Stomach smooth muscle (tissue), 2 donors: ENCODE measurements at regions not wholly inside any gene's neighbourhood (a gene's known extent, or its start where the extent isn't known, plus 50 kb on each side); places are given as distances from the start of the nearest gene placed in this dataset.

ENCODE experiments used
- H3K27ac ChIP-seq: one replicate; pipeline ENCODE4 v1.7.0; 2013; ENCODE audit warnings: mild to moderate bottlenecking, low read length, inconsistent platforms
- H3K27me3 ChIP-seq, 2 donors: one replicate each; pipeline ENCODE4 v1.7.0; 2013; ENCODE audit warnings: low read length in 2 of 2; ENCODE audit not compliant: insufficient read depth in 2 of 2, control insufficient read depth in 1 of 2
- H3K36me3 ChIP-seq, 2 donors: one replicate each; pipeline ENCODE4 v1.7.0; 2013; ENCODE audit warnings: low read length in 2 of 2; ENCODE audit not compliant: control insufficient read depth in 2 of 2, insufficient read depth in 2 of 2
- H3K4me1 ChIP-seq: one replicate; pipeline ENCODE4 v1.7.0; 2013; ENCODE audit warnings: low read length; ENCODE audit not compliant: control insufficient read depth, insufficient read depth
- H3K4me3 ChIP-seq, 2 donors: one replicate each; pipeline ENCODE4 v1.7.0; 2013; ENCODE audit warnings: low read length in 2 of 2
- H3K9ac ChIP-seq, 2 donors: one replicate each; pipeline ENCODE4 v1.7.0; 2013; ENCODE audit warnings: low read length in 2 of 2, mild to moderate bottlenecking in 1 of 2
- H3K9me3 ChIP-seq, 2 donors: one replicate each; pipeline ENCODE4 v1.7.0; 2013; ENCODE audit warnings: low read length in 2 of 2; ENCODE audit not compliant: control insufficient read depth in 2 of 2
- donor health status: healthy.
- donor health status: Pancreatic carcinoma.

GRCh38 chr6:76694795-76695194 is 622.3 kb upstream of the IMPG1 start:
- no peaks in the 10 kb centered on the region for H3K27me3 ChIP-seq
- H3K4me3 ChIP-seq = no peak overlapping the region
- H3K9me3 ChIP-seq = no peaks in the 10 kb centered on the region
- H3K36me3 ChIP-seq = no peaks in the 10 kb centered on the region
- H3K4me1 ChIP-seq = no peaks in the 10 kb centered on the region
- H3K27ac ChIP-seq = no peak overlapping the region
- no peak overlapping the region for H3K9ac ChIP-seq

GRCh38 chr6:76684875-76685274 is 612.4 kb upstream of the IMPG1 start:
- no peaks in the 10 kb centered on the region for H3K27me3 ChIP-seq
- H3K36me3 ChIP-seq = no peaks in the 10 kb centered on the region
- no peaks in the 10 kb centered on the region for H3K9me3 ChIP-seq
- no peaks in the 10 kb centered on the region for H3K4me1 ChIP-seq
- H3K27ac ChIP-seq = no peak overlapping the region
- no peak overlapping the region for H3K4me3 ChIP-seq
- H3K9ac ChIP-seq = no peak overlapping the region

GRCh38 chr6:76683985-76684384 is 611.5 kb upstream of the IMPG1 start:
- no peaks in the 10 kb centered on the region for H3K9me3 ChIP-seq
- no peaks in the 10 kb centered on the region for H3K4me1 ChIP-seq
- H3K36me3 ChIP-seq = no peaks in the 10 kb centered on the region
- no peak overlapping the region for H3K4me3 ChIP-seq
- no peak overlapping the region for H3K27ac ChIP-seq
- no peak overlapping the region for H3K9ac ChIP-seq
- no peaks in the 10 kb centered on the region for H3K27me3 ChIP-seq

- H3K27ac ChIP-seq = no peak overlapping the region
- H3K36me3 ChIP-seq = no peaks in the 10 kb centered on the region
- H3K4me3 ChIP-seq = no peak overlapping the region
- H3K4me1 ChIP-seq = no peaks in the 10 kb centered on the region
- no peak overlapping the region for H3K9ac ChIP-seq
- H3K9me3 ChIP-seq = no peaks in the 10 kb centered on the region
- no peaks in the 10 kb centered on the region for H3K27me3 ChIP-seq
Measured at GRCh38 chr6:76682842-76683241, 610.4 kb upstream of the IMPG1 start.

GRCh38 chr6:76681781-76682180 is 609.3 kb upstream of the IMPG1 start:
- no peaks in the 10 kb centered on the region for H3K36me3 ChIP-seq
- H3K27me3 ChIP-seq = no peaks in the 10 kb centered on the region
- H3K9ac ChIP-seq = no peak overlapping the region
- H3K9me3 ChIP-seq = no peaks in the 10 kb centered on the region
- no peak overlapping the region for H3K27ac ChIP-seq
- H3K4me3 ChIP-seq = no peak overlapping the region
- no peaks in the 10 kb centered on the region for H3K4me1 ChIP-seq

- H3K27me3 ChIP-seq = no peaks in the 10 kb centered on the region
- H3K4me1 ChIP-seq = no peaks in the 10 kb centered on the region
- H3K27ac ChIP-seq = no peak overlapping the region
- no peak overlapping the region for H3K4me3 ChIP-seq
- H3K9me3 ChIP-seq = no peaks in the 10 kb centered on the region
- H3K36me3 ChIP-seq = no peaks in the 10 kb centered on the region
- no peak overlapping the region for H3K9ac ChIP-seq
Measured at GRCh38 chr6:76677017-76677416, 604.6 kb upstream of the IMPG1 start.

- H3K27me3 ChIP-seq = no peaks in the 10 kb centered on the region
- no peaks in the 10 kb centered on the region for H3K36me3 ChIP-seq
- no peak overlapping the region for H3K9ac ChIP-seq
- H3K4me1 ChIP-seq = no peaks in the 10 kb centered on the region
- H3K4me3 ChIP-seq = no peak overlapping the region
- H3K9me3 ChIP-seq = no peaks in the 10 kb centered on the region
- H3K27ac ChIP-seq = no peak overlapping the region
Measured at GRCh38 chr6:76671751-76672150, 599.3 kb upstream of the IMPG1 start.

- H3K4me3 ChIP-seq = no peak overlapping the region
- H3K36me3 ChIP-seq = no peaks in the 10 kb centered on the region
- no peak overlapping the region for H3K27ac ChIP-seq
- H3K4me1 ChIP-seq = no peaks in the 10 kb centered on the region
- H3K27me3 ChIP-seq = no peaks in the 10 kb centered on the region
- H3K9me3 ChIP-seq = no peaks in the 10 kb centered on the region
- H3K9ac ChIP-seq = no peak overlapping the region
Measured at GRCh38 chr6:76644231-76644630, 571.8 kb upstream of the IMPG1 start.

- no peaks in the 10 kb centered on the region for H3K9me3 ChIP-seq
- H3K9ac ChIP-seq = no peak overlapping the region
- no peaks in the 10 kb centered on the region for H3K4me1 ChIP-seq
- no peak overlapping the region for H3K4me3 ChIP-seq
- H3K36me3 ChIP-seq = no peaks in the 10 kb centered on the region
- H3K27me3 ChIP-seq = no peaks in the 10 kb centered on the region
- no peak overlapping the region for H3K27ac ChIP-seq
Measured at GRCh38 chr6:76639941-76640340, 567.5 kb upstream of the IMPG1 start.

- Histone ChIP-seq H3K9me3 (no peaks in the 10 kb centered on the region), H3K4me3 (no peak overlapping the region)
Measured at GRCh38 chr6:76634695-76635094, 562.2 kb upstream of the IMPG1 start.

GRCh38 chr6:76633259-76633658 is 560.8 kb upstream of the IMPG1 start:
- Histone ChIP-seq H3K4me3 (no peak overlapping the region), H3K27ac (no peak overlapping the region), H3K4me1 (no peaks in the 10 kb centered on the region), H3K27me3 (no peaks in the 10 kb centered on the region), H3K36me3 (no peaks in the 10 kb centered on the region), H3K9me3 (no peaks in the 10 kb centered on the region), H3K9ac (no peak overlapping the region)

More at GRCh38 chr6:76634695-76635094, 562.2 kb upstream of the IMPG1 start:
- no peak overlapping the region for H3K9ac ChIP-seq
- H3K36me3 ChIP-seq = no peaks in the 10 kb centered on the region
- H3K27ac ChIP-seq = no peak overlapping the region
- H3K4me1 ChIP-seq = no peaks in the 10 kb centered on the region
- no peaks in the 10 kb centered on the region for H3K27me3 ChIP-seq

GRCh38 chr6:76631622-76632021 is 559.2 kb upstream of the IMPG1 start:
- no peak overlapping the region for H3K27ac ChIP-seq

More at GRCh38 chr6:76631622-76632021, 559.2 kb upstream of the IMPG1 start:
- Histone ChIP-seq H3K9ac (no peak overlapping the region), H3K9me3 (no peaks in the 10 kb centered on the region), H3K27me3 (no peaks in the 10 kb centered on the region), H3K4me1 (no peaks in the 10 kb centered on the region), H3K36me3 (no peaks in the 10 kb centered on the region), H3K4me3 (no peak overlapping the region)
